Thymus (tissue), 11 donors: ENCODE measurements at regions not wholly inside any gene's neighbourhood (a gene's known extent, or its start where the extent isn't known, plus 50 kb on each side); places are given as distances from the start of the nearest gene placed in this dataset.

ENCODE experiments used
- DNase-seq, 9 donors: peaks; one replicate each; pipeline ENCODE4 v3.0.0-alpha.2; 2013; ENCODE audit warnings: low spot score in 9 of 9, low read depth in 6 of 9, missing footprints in 1 of 9
- H3K27ac ChIP-seq, 2 donors: one replicate each; pipeline ENCODE4 v1.5.1; 2013; ENCODE audit warnings: control low read depth in 1 of 2, low read depth in 1 of 2, low read length in 1 of 2, mild to moderate bottlenecking in 1 of 2, moderate library complexity in 1 of 2
- H3K27me3 ChIP-seq, 2 donors: one replicate each; pipeline ENCODE4 v1.5.1; 2013; ENCODE audit warnings: low read length in 1 of 2; ENCODE audit not compliant: control insufficient read depth in 2 of 2, insufficient read depth in 1 of 2
- H3K36me3 ChIP-seq, 2 donors: one replicate each; pipeline ENCODE4 v1.5.1; 2013; ENCODE audit warnings: low read length in 1 of 2, mild to moderate bottlenecking in 1 of 2, moderate library complexity in 1 of 2; ENCODE audit not compliant: control insufficient read depth in 2 of 2, insufficient read depth in 2 of 2
- H3K4me1 ChIP-seq, 2 donors: one replicate each; pipeline ENCODE4 v1.5.1; 2013; ENCODE audit warnings: low read length in 2 of 2; ENCODE audit not compliant: control insufficient read depth in 2 of 2, insufficient read depth in 2 of 2
- H3K4me3 ChIP-seq, 2 donors: one replicate each; pipeline ENCODE4 v1.5.1; 2013; ENCODE audit warnings: low read length in 2 of 2, control low read depth in 1 of 2, mild to moderate bottlenecking in 1 of 2
- H3K9me3 ChIP-seq, 2 donors: one replicate each; pipeline ENCODE4 v1.5.1; 2013; ENCODE audit warnings: low read length in 1 of 2, mild to moderate bottlenecking in 1 of 2; ENCODE audit not compliant: control insufficient read depth in 2 of 2, insufficient read depth in 1 of 2
- WGBS: extraction: QIAGEN DNeasy Blood & Tissue Kit; methylation state at CpG from one replicate; pipeline ENCODE4 v1.1.7; 2013; 5-methylcytosine and 5-hydroxymethylcytosine counted together
- donor health status: healthy.

- no peak overlapping the region for H3K27ac ChIP-seq
- no peaks in the 10 kb centered on the region for H3K36me3 ChIP-seq
- H3K9me3 ChIP-seq: no peaks in the 10 kb centered on the region
- DNase-seq: no peak
- no peak overlapping the region for H3K4me3 ChIP-seq
- no peaks in the 10 kb centered on the region for H3K27me3 ChIP-seq
- WGBS: 92% methylated on average over 4 of the region's 4 CpGs
- H3K4me1 ChIP-seq: no peaks in the 10 kb centered on the region
Observed at GRCh38 chr1:192713921-192714320, 78.0 kb downstream of the RGS13 start.

GRCh38 chr1:192724670-192725069, 84.2 kb upstream of the RGS2 start:
- no peaks in the 10 kb centered on the region for H3K4me1 ChIP-seq
- no peak for DNase-seq
- H3K9me3 ChIP-seq: no peaks in the 10 kb centered on the region
- no peak overlapping the region for H3K27ac ChIP-seq
- H3K4me3 ChIP-seq: no peak overlapping the region
- H3K27me3 ChIP-seq: no peaks in the 10 kb centered on the region
- WGBS: 98% methylated on average over 4 of the region's 4 CpGs
- no peaks in the 10 kb centered on the region for H3K36me3 ChIP-seq

GRCh38 chr1:192726820-192727504, 81.9 kb upstream of the RGS2 start:
- DNase-seq: no peak
- H3K27me3 ChIP-seq: no peaks in the 10 kb centered on the region
- H3K4me3 ChIP-seq: no peak overlapping the region
- no peaks in the 10 kb centered on the region for H3K9me3 ChIP-seq
- 90% methylated on average over 6 of the region's 6 CpGs for WGBS
- no peaks in the 10 kb centered on the region for H3K36me3 ChIP-seq
- H3K4me1 ChIP-seq: no peaks in the 10 kb centered on the region
- no peak overlapping the region for H3K27ac ChIP-seq

GRCh38 chr1:192729500-192729899, 79.3 kb upstream of the RGS2 start:
- DNase-seq: no peak
- H3K27me3 ChIP-seq: no peaks in the 10 kb centered on the region
- no peak overlapping the region for H3K4me3 ChIP-seq
- H3K4me1 ChIP-seq: no peaks in the 10 kb centered on the region
- H3K27ac ChIP-seq: no peak overlapping the region
- H3K9me3 ChIP-seq: no peaks in the 10 kb centered on the region
- H3K36me3 ChIP-seq: no peaks in the 10 kb centered on the region

GRCh38 chr1:192730198-192730597, 78.6 kb upstream of the RGS2 start:
- H3K9me3 ChIP-seq: no peaks in the 10 kb centered on the region

GRCh38 chr1:192732787-192733186, 76.1 kb upstream of the RGS2 start:
- DNase-seq: peak in 1 of 9 donors; percentile 12
- no peaks in the 10 kb centered on the region for H3K4me1 ChIP-seq
- no peak overlapping the region for H3K27ac ChIP-seq
- WGBS: over 99% methylated on average over 2 of the region's 2 CpGs
- H3K4me3 ChIP-seq: no peak overlapping the region
- no peaks in the 10 kb centered on the region for H3K36me3 ChIP-seq
- no peaks in the 10 kb centered on the region for H3K27me3 ChIP-seq
- H3K9me3 ChIP-seq: no peaks in the 10 kb centered on the region

More at GRCh38 chr1:192730198-192730597, 78.6 kb upstream of the RGS2 start:
- H3K27me3 ChIP-seq: no peaks in the 10 kb centered on the region
- no peaks in the 10 kb centered on the region for H3K4me1 ChIP-seq
- no peak overlapping the region for H3K4me3 ChIP-seq
- H3K36me3 ChIP-seq: no peaks in the 10 kb centered on the region
- DNase-seq: no peak
- H3K27ac ChIP-seq: no peak overlapping the region

- no peaks in the 10 kb centered on the region for H3K27me3 ChIP-seq
- H3K36me3 ChIP-seq: no peaks in the 10 kb centered on the region
- no peaks in the 10 kb centered on the region for H3K9me3 ChIP-seq
- WGBS: 95% methylated on average over 3 of the region's 3 CpGs
- no peak overlapping the region for H3K27ac ChIP-seq
- DNase-seq: no peak
- no peak overlapping the region for H3K4me3 ChIP-seq
- H3K4me1 ChIP-seq: no peaks in the 10 kb centered on the region
Observed at GRCh38 chr1:192735298-192735915, 73.4 kb upstream of the RGS2 start.

GRCh38 chr1:192737306-192737705, 71.5 kb upstream of the RGS2 start:
- DNase-seq: no peak

GRCh38 chr1:192739476-192740184, 69.2 kb upstream of the RGS2 start:
- no peak for DNase-seq
- no peak overlapping the region for H3K27ac ChIP-seq
- H3K27me3 ChIP-seq: no peaks in the 10 kb centered on the region
- H3K4me3 ChIP-seq: no peak overlapping the region
- WGBS: 97% methylated on average over 11 of the region's 11 CpGs
- H3K9me3 ChIP-seq: no peaks in the 10 kb centered on the region
- no peaks in the 10 kb centered on the region for H3K36me3 ChIP-seq
- H3K4me1 ChIP-seq: no peaks in the 10 kb centered on the region

More at GRCh38 chr1:192737306-192737705, 71.5 kb upstream of the RGS2 start:
- no peaks in the 10 kb centered on the region for H3K36me3 ChIP-seq
- H3K27ac ChIP-seq: no peak overlapping the region
- WGBS: 92% methylated on average over 6 of the region's 6 CpGs
- H3K4me1 ChIP-seq: no peaks in the 10 kb centered on the region
- H3K9me3 ChIP-seq: no peaks in the 10 kb centered on the region
- H3K4me3 ChIP-seq: no peak overlapping the region
- H3K27me3 ChIP-seq: no peaks in the 10 kb centered on the region
